ENCODE measurements at regions not wholly inside any gene's neighbourhood (a gene's known extent, or its start where the extent isn't known, plus 50 kb on each side); places are given as distances from the start of the nearest gene placed in this dataset.

- H3K4me2 ChIP-seq (ENCODE audit: insufficient read depth in 1 of 2, low read depth in 2 of 2, low read length in 2 of 2) = no peak overlapping the region
- H3K23me2 ChIP-seq (ENCODE audit: low read depth, low read length) = no peaks in the 10 kb centered on the region; the same call in 1 of the 2 replicates
- no peak overlapping the region for H4K8ac ChIP-seq (ENCODE audit: extremely low read depth, insufficient read depth, low read length)
- no peaks in the 10 kb centered on the region for H3K27me3 ChIP-seq (replicated peaks in 1 of 4; ENCODE audit: control insufficient read depth in 3 of 4, extremely low read depth in 1 of 4, insufficient read depth in 3 of 4, low read length in 3 of 4)
- H3K4me3 ChIP-seq (ENCODE audit: extremely low read depth in 1 of 4, insufficient read depth in 2 of 4, low read depth in 3 of 4, low read length in 4 of 4) = no peak overlapping the region
- H2BK20ac ChIP-seq (ENCODE audit: low read length) = no peak overlapping the region
- no peaks in the 10 kb centered on the region for H4K20me1 ChIP-seq (replicated peaks in 1 of 2; ENCODE audit: control insufficient read depth in 1 of 2, insufficient read depth in 2 of 2, low read length in 2 of 2)
- no peak overlapping the region for H3K23ac ChIP-seq (ENCODE audit: insufficient read length)
- H3K4ac ChIP-seq (replicated peaks; ENCODE audit: insufficient read length, low read depth, low read length) = no peak overlapping the region
- H2AFZ ChIP-seq (ENCODE audit: low read length) = no peak overlapping the region
- ChIA-PET CTCF (ENCODE audit: partially characterized antibody) (interaction anchor here (1.0 kb wide), 1 partner anchor 218 kb away, joined by 3 read pairs; no protein-coding TSS in a partner anchor), POLR2A (ENCODE audit: partially characterized antibody) (no interaction called here)
- 0 out of 4 replicates have a peak, but pooled peaks cover 0 to 4% of the 10 kb centered on the region in 2 experiments for H3K79me2 ChIP-seq (ENCODE audit: control insufficient read depth in 1 of 2, insufficient read depth in 2 of 2, low read length in 2 of 2)
- no peak overlapping the region for H3K27ac ChIP-seq (ENCODE audit: low read depth, low read length)
- no peak overlapping the region for H3K9ac ChIP-seq (replicated peaks in 1 of 4; ENCODE audit: extremely low read depth in 1 of 4, low read depth in 3 of 4, low read length in 3 of 4)
- H3K14ac ChIP-seq (ENCODE audit: insufficient read length) = no peak overlapping the region
- H4K5ac ChIP-seq (ENCODE audit: insufficient read length, low read depth, low read length) = no peak overlapping the region
- no peaks in the 10 kb centered on the region for H3K36me3 ChIP-seq (ENCODE audit: control insufficient read depth in 2 of 4, insufficient read depth in 4 of 4, low read length in 3 of 4)
- no peak overlapping the region for H2BK120ac ChIP-seq (replicated peaks; ENCODE audit: low read depth, low read length)
- H3K56ac ChIP-seq (replicated peaks; ENCODE audit: insufficient read length, low read depth, low read length) = no peak overlapping the region
- peaks cover 0 to 3% (median 0%) of the 10 kb centered on the region in 4 experiments; a peak in 2 of 7 replicates for H3K4me1 ChIP-seq (replicated peaks in 1 of 4; ENCODE audit: control insufficient read depth in 3 of 4, insufficient read depth in 4 of 4, low read length in 3 of 4)
- no peak for FAIRE-seq
- no peaks in the 10 kb centered on the region for H3K9me3 ChIP-seq (ENCODE audit: insufficient read depth in 2 of 2, low read depth in 1 of 2, low read length in 1 of 2)
- no peaks in the 10 kb centered on the region for H3K79me1 ChIP-seq (ENCODE audit: low read depth, low read length)
- H2BK5ac ChIP-seq (ENCODE audit: low read depth, low read length) = no peak overlapping the region
- H2BK15ac ChIP-seq (ENCODE audit: low read length) = no peak overlapping the region
- no peak for DNase-seq (ENCODE audit: low read depth in 1 of 2, low spot score in 2 of 2)
- no peak overlapping the region for H2BK12ac ChIP-seq (ENCODE audit: low read depth, low read length)
- TF ChIP-seq SP1 (IDR thresholded peaks at IDR 0.05; ENCODE audit: low read depth, low read length) (no peak), POLR2AphosphoS5 (IDR thresholded peaks at IDR 0.05; ENCODE audit: low read depth, low read length) (no peak)
- no peak overlapping the region for H3K18ac ChIP-seq (ENCODE audit: extremely low read depth, low read length)
- H4K91ac ChIP-seq (replicated peaks; ENCODE audit: insufficient read length, low read length) = no peak overlapping the region
- no peak overlapping the region for H2AK5ac ChIP-seq (ENCODE audit: low read depth, low read length)
Observed at GRCh38 chr2:167504061-167504460, 615.8 kb downstream of the XIRP2 start.
